WTC11 (cell line): ENCODE measurements at regions not wholly inside any gene's neighbourhood (a gene's known extent, or its start where the extent isn't known, plus 50 kb on each side); places are given as distances from the start of the nearest gene placed in this dataset.

Experiments
- CTCF ChIP-seq: fragments of 200-600 bp; IDR thresholded peaks from 2 replicates; pipeline ENCODE4 v1.8.0; 2022; ENCODE audit warnings: antibody characterized with exemption
- PRDM15 ChIP-seq: sonication (generic); formaldehyde crosslinking; IDR thresholded peaks from 2 replicates; pipeline ENCODE4 v1.8.0; 2022; ENCODE audit warnings: missing genetic modification reagents
- ZNF423 ChIP-seq: fragments of 250-450 bp; sonication (Bioruptor Pico); IDR thresholded peaks from 2 replicates; pipeline ENCODE4 v2.1.2; 2022; ENCODE audit warnings: mild to moderate bottlenecking, moderate library complexity

GRCh38 chr11:105468154-105468553 lies 141.7 kb upstream of the GRIA4 start:
- TF ChIP-seq ZNF423 (CRISPR knock-in tag) (no peak), CTCF (no peak), PRDM15 (CRISPR knock-in tag) (no peak)
